Smooth muscle cell (in vitro differentiated cells): ENCODE measurements at regions not wholly inside any gene's neighbourhood (a gene's known extent, or its start where the extent isn't known, plus 50 kb on each side); places are given as distances from the start of the nearest gene placed in this dataset.

ENCODE experiments used
- DNase-seq: peaks from one replicate; lab custom pipeline; 2025; ENCODE audit not compliant: unreplicated experiment; lab: John Stamatoyannopoulos, UW
- H2AFZ ChIP-seq: fragments of 200-600 bp; sonication (generic); 2 replicates; pipeline ENCODE4 v1.6.0; 2016; ENCODE audit warnings: antibody characterized with exemption, low read depth, mild to moderate bottlenecking
- H3F3A ChIP-seq: fragments of 200-600 bp; sonication (generic); 2 replicates; pipeline ENCODE4 v1.6.0; 2017; ENCODE audit warnings: antibody characterized with exemption, low read depth
- H3K27ac ChIP-seq: fragments of 200-600 bp; sonication (generic); 2 replicates; pipeline ENCODE4 v1.5.1; 2016; ENCODE audit warnings: low read depth, mild to moderate bottlenecking
- H3K27me3 ChIP-seq: fragments of 200-600 bp; sonication (generic); 2 replicates; pipeline ENCODE4 v1.6.1; 2016; ENCODE audit warnings: low read depth, mild to moderate bottlenecking
- H3K36me3 ChIP-seq: fragments of 200-600 bp; sonication (generic); 2 replicates; pipeline ENCODE4 v1.5.1; 2016; ENCODE audit warnings: low read depth
- H3K4me1 ChIP-seq: fragments of 200-600 bp; sonication (generic); 2 replicates; pipeline ENCODE4 v1.5.1; 2016; ENCODE audit warnings: low read depth
- H3K4me2 ChIP-seq: fragments of 200-600 bp; sonication (generic); 2 replicates; pipeline ENCODE4 v1.6.0; 2016; ENCODE audit warnings: mild to moderate bottlenecking
- H3K4me3 ChIP-seq: fragments of 200-600 bp; sonication (generic); 2 replicates; pipeline ENCODE4 v1.5.1; 2016; ENCODE audit warnings: mild to moderate bottlenecking
- H3K79me2 ChIP-seq: fragments of 200-600 bp; sonication (generic); 2 replicates; pipeline ENCODE4 v1.6.0; 2016; ENCODE audit warnings: low read depth, mild to moderate bottlenecking
- H3K9ac ChIP-seq: fragments of 200-600 bp; sonication (generic); 2 replicates; pipeline ENCODE4 v1.6.0; 2016; ENCODE audit warnings: low read depth
- H3K9me3 ChIP-seq: fragments of 200-600 bp; sonication (generic); replicated peaks from 2 replicates; pipeline ENCODE4 v1.5.1; 2016; ENCODE audit warnings: low read depth
- H4K20me1 ChIP-seq: fragments of 200-600 bp; sonication (generic); 2 replicates; pipeline ENCODE4 v1.6.0; 2016; ENCODE audit warnings: low read depth
- WGBS: methylation state at CpG from one replicate; pipeline ENCODE4 v1.1.7; 2016; ENCODE audit warnings: low lambda C conversion rate; 5-methylcytosine and 5-hydroxymethylcytosine counted together
- TF ChIP-seq, protein P1 (sequence below): fragments of 200-600 bp; sonication (generic); IDR thresholded peaks from 2 replicates; pipeline ENCODE4 v1.5.1; 2017; ENCODE audit warnings: borderline replicate concordance, mild to moderate bottlenecking, antibody characterized with exemption; ENCODE audit not compliant: insufficient read depth, poor library complexity, severe bottlenecking

DNA sequence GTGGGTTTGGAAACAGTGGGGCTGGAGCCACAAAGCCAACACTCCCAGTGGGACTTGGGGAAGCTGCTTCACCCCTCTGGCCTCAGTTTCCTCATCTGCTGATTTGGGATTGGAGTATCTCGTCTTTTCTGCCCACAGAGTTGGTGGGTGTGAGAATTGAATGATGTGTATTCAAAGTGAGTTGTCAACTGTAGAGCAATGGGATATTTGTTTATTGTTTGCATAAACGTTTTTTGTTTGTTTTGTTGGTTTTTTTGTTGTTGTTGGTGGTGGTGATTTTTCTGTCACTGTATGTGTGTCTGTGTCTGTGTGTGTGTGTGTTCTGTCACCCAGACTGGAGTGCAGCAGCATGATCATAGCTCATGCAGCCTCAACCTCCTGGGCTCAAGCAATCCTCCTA lies 542.0 kb downstream of the MIAT start:
- Histone ChIP-seq H3F3A (no peaks in the 10 kb centered on the region), H4K20me1 (no peaks in the 10 kb centered on the region), H3K9ac (no peak overlapping the region), H3K9me3 (no peaks in the 10 kb centered on the region), H3K4me2 (no peak overlapping the region), H3K4me3 (no peak overlapping the region), H3K79me2 (no peaks in the 10 kb centered on the region), H3K4me1 (peaks cover 16% of the 10 kb centered on the region), H3K27me3 (peaks cover 12% of the 10 kb centered on the region), H3K27ac (no peak overlapping the region), H3K36me3 (no peaks in the 10 kb centered on the region), H2AFZ (no peak overlapping the region)
- TF ChIP-seq, protein P1, sequence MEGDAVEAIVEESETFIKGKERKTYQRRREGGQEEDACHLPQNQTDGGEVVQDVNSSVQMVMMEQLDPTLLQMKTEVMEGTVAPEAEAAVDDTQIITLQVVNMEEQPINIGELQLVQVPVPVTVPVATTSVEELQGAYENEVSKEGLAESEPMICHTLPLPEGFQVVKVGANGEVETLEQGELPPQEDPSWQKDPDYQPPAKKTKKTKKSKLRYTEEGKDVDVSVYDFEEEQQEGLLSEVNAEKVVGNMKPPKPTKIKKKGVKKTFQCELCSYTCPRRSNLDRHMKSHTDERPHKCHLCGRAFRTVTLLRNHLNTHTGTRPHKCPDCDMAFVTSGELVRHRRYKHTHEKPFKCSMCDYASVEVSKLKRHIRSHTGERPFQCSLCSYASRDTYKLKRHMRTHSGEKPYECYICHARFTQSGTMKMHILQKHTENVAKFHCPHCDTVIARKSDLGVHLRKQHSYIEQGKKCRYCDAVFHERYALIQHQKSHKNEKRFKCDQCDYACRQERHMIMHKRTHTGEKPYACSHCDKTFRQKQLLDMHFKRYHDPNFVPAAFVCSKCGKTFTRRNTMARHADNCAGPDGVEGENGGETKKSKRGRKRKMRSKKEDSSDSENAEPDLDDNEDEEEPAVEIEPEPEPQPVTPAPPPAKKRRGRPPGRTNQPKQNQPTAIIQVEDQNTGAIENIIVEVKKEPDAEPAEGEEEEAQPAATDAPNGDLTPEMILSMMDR: no peak
- 82% methylated on average over 2 of the region's 2 CpGs for WGBS
- no peak for DNase-seq

DNA sequence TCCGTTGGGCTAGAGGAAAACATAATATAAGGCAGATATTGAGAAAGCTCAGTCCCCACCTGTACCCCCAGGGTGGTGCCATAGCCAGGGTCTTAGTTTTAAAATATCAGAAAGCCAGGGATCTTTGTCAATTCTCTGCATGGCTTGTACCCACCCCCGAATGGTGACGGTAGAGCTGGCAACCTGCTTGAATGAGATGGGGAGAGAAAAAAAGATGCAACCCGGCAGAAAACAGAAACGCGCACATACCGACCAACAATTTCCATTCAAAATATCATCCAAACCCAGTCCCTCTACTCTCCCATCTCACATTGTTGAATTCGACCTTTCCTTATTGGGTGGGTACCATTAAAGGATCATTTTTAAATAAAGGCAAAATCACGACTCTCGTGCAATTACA lies 543.9 kb downstream of the MIAT start:
- Histone ChIP-seq H3K4me1 (peaks cover 24% of the 10 kb centered on the region), H2AFZ (no peak overlapping the region), H3K36me3 (no peaks in the 10 kb centered on the region), H3F3A (no peaks in the 10 kb centered on the region), H3K4me3 (no peak overlapping the region), H3K4me2 (no peak overlapping the region), H3K27me3 (peaks cover 7% of the 10 kb centered on the region), H3K79me2 (no peaks in the 10 kb centered on the region), H3K27ac (no peak overlapping the region), H3K9ac (no peak overlapping the region), H4K20me1 (no peaks in the 10 kb centered on the region), H3K9me3 (no peaks in the 10 kb centered on the region)
- TF ChIP-seq, protein P1: no peak
- WGBS: 92% methylated on average over 10 of the region's 10 CpGs
- no peak for DNase-seq

DNA sequence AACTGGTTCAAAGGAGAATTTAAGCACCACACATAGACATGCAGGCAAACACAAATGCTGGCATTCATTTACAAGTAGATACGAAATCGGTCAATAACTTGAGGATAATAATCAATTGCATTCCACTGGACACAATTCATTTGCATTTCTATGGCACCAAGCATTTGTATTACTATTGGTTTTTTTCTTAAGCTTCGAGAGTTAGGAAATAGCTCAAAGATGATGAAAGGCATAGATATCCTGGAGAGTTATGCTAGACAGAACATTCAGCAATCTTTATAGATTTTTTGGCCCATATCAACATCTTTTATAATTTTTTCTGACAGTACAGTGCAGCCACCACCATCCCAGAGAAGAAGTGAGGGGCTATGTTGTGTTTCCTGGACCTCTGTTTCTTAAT lies 544.4 kb downstream of the MIAT start:
- peaks cover 2% of the 10 kb centered on the region for H3K27me3 ChIP-seq
- H3K4me3 ChIP-seq: no peak overlapping the region
- H3K79me2 ChIP-seq: no peaks in the 10 kb centered on the region
- 72% methylated on average over 3 of the region's 3 CpGs for WGBS
- no peaks in the 10 kb centered on the region for H3K36me3 ChIP-seq
- TF ChIP-seq, protein P1: no peak
- peaks cover 24% of the 10 kb centered on the region for H3K4me1 ChIP-seq
- DNase-seq: no peak
- no peaks in the 10 kb centered on the region for H4K20me1 ChIP-seq
- peak overlapping the region; percentile 78 for H3K4me2 ChIP-seq
- H2AFZ ChIP-seq: no peak overlapping the region
- H3K27ac ChIP-seq: peak overlapping the region; percentile 89
- H3F3A ChIP-seq: no peaks in the 10 kb centered on the region
- no peak overlapping the region for H3K9ac ChIP-seq
- H3K9me3 ChIP-seq: no peaks in the 10 kb centered on the region

DNA sequence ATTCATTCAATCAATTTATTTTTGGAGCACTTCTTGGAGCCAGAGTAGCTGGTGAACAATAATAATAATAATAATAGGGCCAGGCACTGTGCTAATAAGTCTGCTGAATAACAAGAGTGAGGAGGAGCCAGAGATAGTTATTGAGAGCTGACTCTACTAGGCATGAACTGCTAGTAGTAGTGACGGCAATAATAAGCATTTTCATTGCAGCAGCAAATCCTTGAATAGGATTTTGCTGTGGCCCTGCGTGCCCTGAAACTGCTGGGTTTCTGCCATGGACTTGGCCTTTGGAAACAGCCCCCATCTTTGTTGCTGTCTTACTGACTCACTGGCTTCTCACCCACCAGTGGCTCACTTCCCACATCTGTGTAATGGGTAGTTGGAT lies 545.9 kb downstream of the MIAT start:
- TF ChIP-seq, protein P1: no peak
- Histone ChIP-seq H3K4me2 (peak overlapping the region; percentile 62), H4K20me1 (no peaks in the 10 kb centered on the region), H3K27me3 (no peaks in the 10 kb centered on the region), H3K9me3 (no peaks in the 10 kb centered on the region), H3K36me3 (no peaks in the 10 kb centered on the region), H3K27ac (peak overlapping the region; percentile 89), H3K79me2 (no peaks in the 10 kb centered on the region), H2AFZ (no peak overlapping the region), H3F3A (no peaks in the 10 kb centered on the region), H3K4me3 (no peak overlapping the region), H3K9ac (no peak overlapping the region), H3K4me1 (peaks cover 24% of the 10 kb centered on the region)
- DNase-seq: no peak
- WGBS: 71% methylated on average over 2 of the region's 2 CpGs
